GM21717 (cell line): ENCODE measurements at regions not wholly inside any gene's neighbourhood (a gene's known extent, or its start where the extent isn't known, plus 50 kb on each side); places are given as distances from the start of the nearest gene placed in this dataset.
A peak's percentile ranks its signal among the peaks of the same experiment; 100 is the strongest.

Experiments
- ATAC-seq: cut with Tn5 transposase; IDR thresholded peaks from one replicate; pipeline ENCODE4 v1.9.1; 2021; ENCODE audit warnings: mild to moderate bottlenecking, moderate library complexity; ENCODE audit not compliant: unreplicated experiment

GRCh38 chr5:4847766-4848165 is 292.4 kb upstream of the ADAMTS16 start:
- no peak for ATAC-seq

- ATAC-seq: no peak
Measured at GRCh38 chr5:4855036-4855435, 285.1 kb upstream of the ADAMTS16 start.

DNA sequence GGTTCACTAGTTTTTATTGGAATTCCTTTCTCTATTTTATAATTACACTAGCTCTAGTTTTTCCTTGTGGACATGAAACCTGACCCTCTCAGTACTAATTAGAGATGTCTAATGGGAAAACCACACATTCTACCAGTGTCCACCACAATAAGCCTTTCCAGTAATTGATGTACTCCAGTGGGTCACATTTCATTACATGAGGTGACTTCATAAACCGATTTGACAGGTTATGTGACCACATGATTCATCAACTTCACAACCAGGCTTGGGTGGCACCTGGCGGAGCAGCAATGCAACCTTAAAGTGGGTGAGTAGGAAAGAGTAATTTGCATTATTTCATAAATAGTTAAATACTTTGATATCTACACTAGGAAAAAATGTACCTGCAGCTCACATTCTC is 284.2 kb upstream of the ADAMTS16 start:
- no peak for ATAC-seq

DNA sequence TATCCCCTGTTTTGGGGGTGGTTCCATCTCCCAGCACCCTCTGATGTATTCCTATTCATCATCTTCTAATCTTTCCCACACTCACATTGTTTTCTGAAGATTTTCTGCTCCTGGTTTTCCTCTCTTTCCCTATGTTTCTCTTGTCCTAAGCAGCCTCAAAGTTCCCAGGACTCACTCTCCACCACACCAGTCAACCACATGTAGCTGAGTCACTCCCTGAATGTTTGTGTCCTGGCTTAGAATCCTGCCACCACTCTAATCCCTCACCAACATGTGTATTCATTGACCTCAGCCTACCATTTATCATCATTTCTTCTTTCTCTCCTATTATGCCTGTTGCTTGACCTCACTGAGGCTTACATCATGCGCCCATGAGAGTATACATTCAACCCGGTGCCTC is 282.4 kb upstream of the ADAMTS16 start:
- ATAC-seq: no peak

DNA sequence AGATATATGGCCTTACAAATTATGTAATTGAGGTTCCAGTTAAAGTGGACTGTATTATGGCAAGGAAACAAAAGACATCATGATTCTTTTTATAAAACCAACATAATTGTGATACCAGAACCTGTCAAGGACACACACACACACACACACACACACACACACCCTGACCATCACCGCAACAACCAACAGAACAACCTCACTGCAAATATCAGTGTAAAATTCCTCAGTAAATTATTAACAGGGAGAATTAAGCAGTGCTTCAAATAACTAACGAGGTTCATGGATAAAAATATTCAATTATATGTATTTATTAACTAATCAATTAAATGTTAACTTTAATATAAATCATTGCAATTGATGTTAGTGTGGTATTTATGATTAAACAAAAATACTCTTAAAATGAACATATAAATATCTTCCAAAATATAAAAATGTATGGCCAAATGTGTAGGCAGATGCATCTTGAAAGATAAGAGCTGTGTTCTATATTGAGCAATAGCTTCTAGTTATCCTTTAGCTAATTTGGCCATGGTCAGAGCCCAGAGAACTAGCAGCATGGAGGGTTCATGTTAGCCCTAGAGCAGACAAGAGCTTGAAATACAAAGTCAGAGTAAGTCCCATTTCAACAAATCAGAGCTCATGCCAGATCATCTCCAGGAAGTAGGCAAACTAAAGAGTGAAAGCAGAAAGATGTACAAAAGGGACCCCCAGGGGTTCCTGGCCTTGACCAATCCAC is 280.5 kb upstream of the ADAMTS16 start:
- no peak for ATAC-seq

GRCh38 chr5:4860631-4861030 is 279.5 kb upstream of the ADAMTS16 start:
- no peak for ATAC-seq

DNA sequence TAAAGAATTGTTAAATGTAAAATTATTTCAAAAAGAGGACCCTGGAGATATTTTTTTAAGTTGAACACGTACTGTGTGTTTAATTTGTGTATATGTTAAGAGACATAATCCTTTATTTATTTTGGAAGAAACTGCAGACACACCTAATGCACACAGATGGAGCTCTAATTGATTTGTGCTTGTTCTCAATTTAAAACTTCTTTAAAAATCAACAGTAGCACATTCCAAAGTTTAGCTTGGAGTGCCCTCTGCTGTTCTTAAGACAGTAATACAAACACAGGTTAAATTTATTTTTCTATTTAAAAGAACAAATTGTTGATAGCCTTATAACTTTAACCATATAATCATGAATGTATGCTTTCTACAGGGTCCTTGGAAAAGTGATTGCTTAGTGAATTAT is 277.6 kb upstream of the ADAMTS16 start:
- ATAC-seq: no peak

- no peak for ATAC-seq
Measured at GRCh38 chr5:4866131-4866659, 273.9 kb upstream of the ADAMTS16 start.

DNA sequence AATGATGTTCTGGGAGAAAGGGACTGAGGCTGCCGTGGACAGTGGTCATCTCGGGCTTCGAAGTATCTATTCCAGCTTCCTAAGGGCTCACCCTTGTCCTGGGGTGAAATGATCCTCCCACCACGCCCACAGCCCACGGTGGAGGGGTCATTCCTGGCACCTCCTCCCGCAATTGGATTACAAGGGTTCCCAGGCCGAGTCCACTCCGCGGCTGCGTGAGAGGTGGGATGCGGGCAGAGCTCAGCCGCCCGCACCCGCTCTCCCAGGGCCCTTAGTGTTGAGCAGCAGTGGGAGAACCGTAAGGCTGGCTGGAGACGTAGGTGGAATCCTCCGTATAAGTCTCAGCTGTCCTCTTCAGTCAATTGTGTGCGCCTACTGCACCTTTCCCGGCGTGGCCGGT is 273.3 kb upstream of the ADAMTS16 start:
- no peak for ATAC-seq

GRCh38 chr5:4868140-4868735 is 271.9 kb upstream of the ADAMTS16 start:
- no peak for ATAC-seq

- ATAC-seq: no peak
Measured at GRCh38 chr5:4873652-4874051, 266.5 kb upstream of the ADAMTS16 start.

DNA sequence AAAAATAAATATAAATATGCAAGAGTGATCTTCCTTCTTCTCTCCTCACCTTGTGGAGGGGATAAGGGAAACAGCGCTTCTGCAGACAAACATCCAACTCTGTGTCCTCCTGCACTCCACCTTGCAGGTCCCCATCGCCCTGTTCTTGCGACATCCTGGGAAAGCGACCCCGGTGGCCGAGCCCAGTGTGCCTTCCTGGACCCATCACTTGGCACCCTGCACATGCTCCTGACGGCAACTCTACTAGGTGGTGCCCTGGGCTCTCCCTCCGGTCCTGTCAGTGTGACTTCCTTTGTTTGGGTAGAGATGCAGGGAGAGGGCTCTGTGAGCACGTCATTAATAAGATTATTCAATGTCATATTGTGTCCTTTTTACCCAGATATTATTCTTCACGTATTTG is 266.0 kb upstream of the ADAMTS16 start:
- ATAC-seq: no peak

GRCh38 chr5:4875942-4876341 is 264.2 kb upstream of the ADAMTS16 start:
- no peak for ATAC-seq

DNA sequence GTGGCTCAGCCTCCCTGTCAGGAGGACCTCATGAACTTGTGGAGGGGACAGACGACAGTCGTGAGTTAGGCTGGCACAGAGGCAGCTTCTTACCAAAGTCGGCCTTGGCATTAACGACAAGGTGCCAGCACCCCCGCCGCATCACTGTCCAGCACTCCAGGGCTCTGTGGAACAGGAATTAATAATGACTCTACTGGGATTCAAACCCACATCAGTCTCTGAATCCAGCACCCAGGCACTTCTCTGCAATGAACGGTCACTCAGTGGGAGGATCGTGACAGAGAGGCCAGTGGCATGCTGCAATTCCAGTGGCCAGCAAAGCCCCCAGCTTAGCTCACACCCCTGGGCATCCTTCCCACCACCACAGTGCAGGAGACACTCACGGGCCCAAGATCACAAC is 263.3 kb upstream of the ADAMTS16 start:
- no peak for ATAC-seq

DNA sequence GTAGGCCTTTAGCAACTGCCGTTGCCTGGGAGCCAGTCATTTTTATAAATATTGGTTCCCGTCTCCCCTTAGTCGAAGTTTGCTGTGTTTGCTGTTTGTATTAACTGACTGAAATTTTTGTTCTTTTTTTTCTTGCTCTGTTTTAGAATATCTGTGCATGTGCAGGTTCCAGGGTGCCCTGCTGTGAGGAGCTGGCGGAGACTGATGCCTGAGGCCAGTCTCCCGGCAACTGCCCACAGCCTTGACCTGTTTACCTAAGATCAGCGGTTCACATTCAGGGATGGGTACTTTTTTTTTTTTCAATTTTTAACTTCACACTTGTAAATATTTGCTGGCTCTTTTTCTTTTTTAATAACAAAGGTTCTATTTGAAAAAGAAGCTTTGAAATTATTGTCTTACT is 262.6 kb upstream of the ADAMTS16 start:
- ATAC-seq: no peak

DNA sequence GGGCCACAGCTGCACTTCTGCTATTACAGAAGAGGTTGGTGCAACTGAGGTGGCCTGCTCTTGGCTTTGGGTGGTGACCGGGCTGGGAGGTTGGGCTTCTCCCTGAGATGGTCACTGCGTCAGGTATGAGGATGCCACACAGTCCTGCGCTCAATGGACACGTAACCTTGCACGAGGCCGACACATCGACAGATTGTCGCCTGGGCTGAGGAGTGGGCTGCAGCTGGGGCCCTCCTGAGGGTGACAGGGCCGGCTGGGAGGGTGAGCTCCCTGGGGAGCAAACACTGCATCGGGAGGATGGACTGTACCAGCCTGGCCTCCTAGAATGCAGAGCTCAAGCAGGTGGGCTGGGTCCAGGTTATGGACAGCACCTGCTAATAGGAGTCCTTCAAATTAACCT is 261.1 kb upstream of the ADAMTS16 start:
- no peak for ATAC-seq

DNA sequence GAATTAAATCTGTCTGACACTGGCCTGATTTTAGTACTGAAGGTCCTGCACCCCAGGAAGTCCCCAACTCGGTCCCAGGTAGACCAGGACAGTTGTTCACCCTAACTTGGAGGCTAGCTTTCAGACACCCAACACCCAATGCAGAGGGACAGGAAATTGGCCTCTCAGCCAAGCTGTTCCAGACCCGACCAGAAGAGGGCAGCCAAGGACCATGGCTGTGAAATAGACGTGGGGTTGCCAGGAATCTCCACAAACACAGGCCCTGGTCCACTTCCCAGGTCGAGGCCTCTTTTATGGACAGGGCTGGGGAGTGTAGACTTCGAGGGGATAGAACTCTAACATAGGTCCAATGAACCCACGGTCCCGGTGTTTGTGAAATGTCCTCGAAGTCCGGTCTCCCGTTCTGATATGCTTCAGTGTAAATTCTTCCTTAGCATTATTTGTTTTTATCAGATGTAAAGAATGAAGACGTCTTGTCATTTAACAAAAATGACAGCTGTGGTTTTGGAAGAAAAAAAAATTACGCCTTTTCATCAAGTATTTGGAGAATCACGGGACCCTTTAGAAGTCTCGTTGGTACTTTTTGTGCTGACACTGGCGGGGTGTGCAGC is 260.3 kb upstream of the ADAMTS16 start:
- peak; percentile 83 for ATAC-seq

DNA sequence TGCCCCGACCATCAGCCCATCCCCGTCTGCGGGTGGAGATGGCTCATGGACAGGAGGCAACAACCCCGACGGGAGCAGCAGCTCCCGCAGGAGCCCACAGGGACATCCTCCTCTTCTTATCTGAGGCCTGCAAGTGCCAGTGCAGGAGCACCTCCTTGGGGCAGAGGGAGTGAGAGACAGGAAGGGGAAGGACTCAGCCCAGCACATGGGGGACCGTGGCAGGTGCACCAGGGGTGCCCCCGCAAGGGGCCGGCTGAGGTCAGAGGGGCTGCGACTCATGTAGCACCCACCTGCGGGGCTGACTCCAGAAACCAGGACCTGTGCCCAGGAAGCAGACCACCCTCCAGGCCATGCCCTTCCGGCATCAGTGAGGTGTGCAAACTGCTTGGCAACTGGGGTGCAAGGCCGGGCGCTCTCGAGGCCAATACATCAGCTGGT is 259.8 kb upstream of the ADAMTS16 start:
- ATAC-seq: no peak

DNA sequence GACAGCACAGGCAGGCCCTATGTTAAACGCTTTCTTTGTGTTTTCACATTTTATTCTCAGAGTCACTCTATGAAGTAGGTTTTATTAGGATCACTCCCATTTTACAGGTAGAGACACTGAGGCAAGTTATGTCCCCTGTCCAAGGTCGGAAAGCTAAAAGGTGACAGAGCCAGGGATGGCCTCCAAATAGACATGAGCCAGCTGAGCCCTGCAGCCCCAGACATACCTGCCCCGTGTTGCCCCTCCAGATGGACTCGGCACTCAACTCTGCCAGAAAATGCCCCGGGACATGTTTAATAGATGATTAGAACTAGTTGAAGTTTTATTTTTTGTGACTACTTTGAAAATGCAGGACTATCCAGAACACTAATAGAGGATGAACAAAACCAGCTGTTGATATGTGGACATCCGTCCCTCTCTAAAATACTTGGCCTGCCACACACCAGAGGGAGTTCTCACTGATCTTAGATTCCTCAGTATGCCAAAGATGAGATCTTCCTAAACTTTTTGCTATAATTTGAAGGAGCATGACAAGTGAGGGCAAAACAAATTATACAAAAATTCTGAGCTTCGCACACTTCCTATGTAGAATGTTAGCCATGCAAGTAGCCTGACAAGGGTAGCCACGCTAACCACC is 258.6 kb upstream of the ADAMTS16 start:
- no peak for ATAC-seq

DNA sequence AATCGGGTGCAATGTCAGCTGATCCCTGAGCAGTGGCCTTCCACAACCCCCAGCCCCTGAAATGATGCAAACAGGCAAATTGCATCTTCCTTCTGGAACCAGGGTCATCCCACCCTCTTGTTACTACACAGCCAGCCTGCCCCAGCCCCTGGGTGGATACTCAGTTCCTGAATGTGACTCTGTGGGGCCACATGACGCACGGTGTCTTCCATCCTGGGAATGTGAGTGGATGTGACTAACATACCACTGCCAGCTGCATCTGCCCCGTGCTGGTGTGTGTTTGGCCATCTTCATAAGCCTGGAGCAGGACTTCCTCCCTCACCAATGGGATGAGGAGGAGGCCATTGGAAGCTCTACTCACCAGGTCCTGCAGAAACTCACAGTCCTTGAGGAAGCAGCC is 257.9 kb upstream of the ADAMTS16 start:
- ATAC-seq: no peak

DNA sequence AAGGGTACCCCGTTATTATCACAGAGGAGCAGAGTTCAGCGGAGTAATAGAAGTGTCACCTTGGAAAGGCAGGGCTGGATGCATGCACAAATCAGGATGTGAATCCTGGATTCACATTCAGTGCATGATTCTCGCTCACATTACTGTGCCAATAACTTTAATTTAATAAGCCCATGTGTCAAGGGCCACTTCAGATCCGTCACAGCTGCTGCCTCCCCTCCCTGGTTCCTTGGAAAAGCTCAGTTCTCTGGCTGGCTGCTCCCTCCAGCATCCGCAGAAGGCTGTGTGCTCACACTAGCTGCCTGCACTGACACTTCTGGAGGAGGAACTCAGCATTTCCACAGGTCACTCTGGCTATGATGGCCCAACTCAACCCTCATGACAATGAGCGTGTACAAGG is 256.8 kb upstream of the ADAMTS16 start:
- no peak for ATAC-seq
